Body of pancreas (tissue), 4 donors: ENCODE measurements at regions not wholly inside any gene's neighbourhood (a gene's known extent, or its start where the extent isn't known, plus 50 kb on each side); places are given as distances from the start of the nearest gene placed in this dataset.

Source experiments
- ATAC-seq: fragments of 150-250 bp; one replicate; pipeline ENCODE4 v1.9.1; 2016
- DNase-seq, 4 donors: peaks; one replicate each; pipeline ENCODE4 v3.0.0-alpha.2; 2019
- H3K27ac ChIP-seq, 4 donors: fragments of 200-600 bp; sonication (generic); 1 replicate in 3 of 4; 2 replicates in 1 of 4; pipeline versions ENCODE4 v1.5.1 to v1.6.1; 2016 to 2019; ENCODE audit warnings: mild to moderate bottlenecking in 1 of 4, mixed read lengths in 1 of 4, moderate library complexity in 1 of 4
- H3K27me3 ChIP-seq, 2 donors: fragments of 200-600 bp; sonication (generic); one replicate each; pipeline ENCODE4 v1.6.0; 2016; ENCODE audit warnings: mild to moderate bottlenecking in 1 of 2
- H3K36me3 ChIP-seq, 2 donors: fragments of 200-600 bp; sonication (generic); replicated peaks in 1 of 2; 2 replicates each; pipeline ENCODE4 v1.5.1; 2016; ENCODE audit warnings: low read depth in 2 of 2; ENCODE audit not compliant: insufficient read depth in 1 of 2
- H3K4me1 ChIP-seq: fragments of 200-600 bp; sonication (generic); one replicate; pipeline ENCODE4 v1.6.0; 2016
- H3K4me3 ChIP-seq, 2 donors: fragments of 200-600 bp; sonication (generic); 1 replicate in 1 of 2; 2 replicates in 1 of 2; pipeline ENCODE4 v1.5.1; 2016 to 2019
- H3K9me3 ChIP-seq, 3 donors: fragments of 200-600 bp; sonication (generic); 1 replicate in 2 of 3; 2 replicates in 1 of 3; pipeline ENCODE4 v1.5.1; 2016
- CTCF ChIP-seq, 7 experiments: fragments of 450-650 bp in 4 of 7; fragments of 200-600 bp in 3 of 7; sonication (generic) in 3 of 7; IDR thresholded peaks; one replicate each; pipeline ENCODE4 v1.5.1; 2016 to 2019; ENCODE audit warnings: antibody characterized with exemption in 7 of 7
- POLR2A ChIP-seq, 3 donors: fragments of 450-650 bp; IDR thresholded peaks; one replicate each; pipeline ENCODE4 v1.6.1; 2016; ENCODE audit warnings: antibody characterized with exemption in 3 of 3, mild to moderate bottlenecking in 2 of 3
- WGBS, 2 donors: methylation state at CpG; one replicate each; pipeline ENCODE4 v1.1.5; 2017; 5-methylcytosine and 5-hydroxymethylcytosine counted together
- intact Hi-C: fragments of 100-400 bp; cut with DNase I; formaldehyde crosslinking; loops from one replicate; pipeline ENCODE4 v1.15.1; 2023

GRCh38 chr4:13059019-13059418 is 425.1 kb downstream of the RAB28 start:
- Histone ChIP-seq H3K4me1 (no peaks in the 10 kb centered on the region), H3K27ac (no peak overlapping the region), H3K27me3 (no peaks in the 10 kb centered on the region), H3K4me3 (no peak overlapping the region), H3K36me3 (no peaks in the 10 kb centered on the region), H3K9me3 (no peaks in the 10 kb centered on the region)
- no peak for ATAC-seq
- WGBS, 2 donors = 44 to 48% methylated on average over 4 of the region's 4 CpGs
- TF ChIP-seq POLR2A (IDR thresholded peaks at IDR 0.05) (no peak), CTCF (IDR thresholded peaks at IDR 0.05) (no peak)
- intact Hi-C loops = no loop called here
- DNase-seq = no peak

DNA sequence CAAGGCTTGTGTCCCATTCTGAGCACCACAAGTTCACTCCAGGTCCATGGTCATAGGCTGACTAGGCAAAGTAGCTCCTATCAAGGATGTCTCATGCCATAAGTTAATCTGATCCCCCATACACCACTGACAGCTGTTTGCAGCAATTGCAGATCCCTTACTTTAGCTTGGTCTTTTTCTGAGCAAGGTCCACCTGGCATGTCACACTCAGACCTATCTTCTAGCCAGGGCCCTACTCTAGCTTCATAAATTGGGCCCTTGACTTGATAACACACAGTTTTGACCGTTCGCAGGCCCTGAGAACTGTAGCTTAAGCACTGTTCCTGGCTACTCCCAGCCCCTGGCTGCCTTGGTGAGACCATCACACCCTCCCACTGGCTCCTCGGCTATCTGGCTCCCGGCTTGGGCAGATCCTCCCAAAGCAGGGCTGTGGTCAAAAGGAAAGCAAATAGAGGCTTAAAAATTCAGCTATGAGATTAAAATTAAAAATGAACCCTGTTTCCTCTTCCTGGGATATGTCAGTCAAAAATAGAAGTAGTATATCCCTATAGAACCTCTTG is 427.4 kb downstream of the RAB28 start:
- intact Hi-C loops = no loop called here
- no peak overlapping the region for H3K27ac ChIP-seq
- no peak for DNase-seq
- no peaks in the 10 kb centered on the region for H3K36me3 ChIP-seq
- no peak for TF ChIP-seq CTCF (IDR thresholded peaks at IDR 0.05)
- TF ChIP-seq POLR2A (IDR thresholded peaks at IDR 0.05) = no peak
- no peaks in the 10 kb centered on the region for H3K9me3 ChIP-seq
- 74 to 85% methylated on average over 4 of the region's 4 CpGs for WGBS, 2 donors
- no peak for ATAC-seq
- no peaks in the 10 kb centered on the region for H3K4me1 ChIP-seq
- no peaks in the 10 kb centered on the region for H3K27me3 ChIP-seq
- no peak overlapping the region for H3K4me3 ChIP-seq

DNA sequence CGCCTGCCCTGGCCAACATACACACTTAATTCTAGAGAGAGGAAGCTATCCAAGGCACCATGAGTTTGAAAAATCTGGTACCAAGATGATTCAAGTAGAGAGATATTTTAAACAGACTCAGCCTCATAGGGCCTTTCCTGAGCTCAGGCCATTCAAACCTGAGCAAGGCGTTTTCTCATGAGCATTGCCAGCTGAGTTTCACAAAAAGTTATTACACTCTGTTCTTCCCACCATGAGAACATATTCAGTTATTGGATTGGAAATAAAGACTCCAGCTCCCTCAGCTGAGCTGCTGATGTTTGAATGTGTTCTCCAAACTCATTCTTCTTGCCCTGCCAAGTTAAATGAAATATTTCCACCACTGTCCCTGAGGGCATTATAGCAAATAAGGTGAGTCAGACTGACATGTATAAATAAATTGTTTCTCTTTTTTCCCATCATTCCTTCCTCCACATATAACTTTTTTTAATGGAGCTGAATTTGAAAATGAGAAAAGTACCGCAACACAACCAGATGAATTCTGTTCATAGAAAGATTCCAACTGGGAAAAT is 429.6 kb downstream of the RAB28 start:
- WGBS, 2 donors = 79 to 91% methylated on average over 3 of the region's 3 CpGs
- H3K27me3 ChIP-seq = no peaks in the 10 kb centered on the region
- DNase-seq (no peak), ATAC-seq (no peak)
- no peak overlapping the region for H3K27ac ChIP-seq
- TF ChIP-seq POLR2A (IDR thresholded peaks at IDR 0.05) (no peak), CTCF (IDR thresholded peaks at IDR 0.05) (no peak)
- intact Hi-C loops = no loop called here
- no peaks in the 10 kb centered on the region for H3K36me3 ChIP-seq
- H3K4me1 ChIP-seq = no peaks in the 10 kb centered on the region
- H3K9me3 ChIP-seq = no peaks in the 10 kb centered on the region
- no peak overlapping the region for H3K4me3 ChIP-seq

DNA sequence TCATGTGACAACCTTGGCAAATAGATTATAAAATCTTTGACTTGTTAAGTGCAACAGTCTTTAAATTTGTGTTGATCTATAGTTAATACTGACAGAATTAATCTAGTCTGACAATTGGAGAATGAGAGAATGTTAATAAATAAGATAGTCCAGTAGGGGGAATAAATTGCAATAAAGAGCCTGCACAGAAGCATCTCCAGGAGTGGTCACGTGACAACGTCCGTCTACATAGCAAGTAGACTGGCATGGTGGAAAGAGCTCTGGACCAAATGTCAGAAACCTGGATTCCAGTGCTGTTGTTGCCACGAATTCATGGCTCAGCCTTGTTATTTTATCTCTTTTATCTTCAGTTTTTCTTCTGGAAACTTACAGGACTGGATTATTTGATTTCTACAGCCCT is 436.5 kb downstream of the RAB28 start:
- ATAC-seq = no peak

More for the DNA sequence above, 436.5 kb downstream of the RAB28 start:
- TF ChIP-seq CTCF (IDR thresholded peaks at IDR 0.05) = no peak
- TF ChIP-seq POLR2A (IDR thresholded peaks at IDR 0.05) = no peak
- 74 to 75% methylated on average over 4 of the region's 4 CpGs for WGBS, 2 donors
- Histone ChIP-seq H3K9me3 (no peaks in the 10 kb centered on the region), H3K4me1 (no peaks in the 10 kb centered on the region), H3K27ac (no peak overlapping the region), H3K27me3 (no peaks in the 10 kb centered on the region), H3K36me3 (no peaks in the 10 kb centered on the region), H3K4me3 (no peak overlapping the region)
- no peak for DNase-seq
- intact Hi-C loops = no loop called here
